NCI-H82 treated with DMSO at 0.1 percent for 48 hours (cell line): ENCODE measurements at regions not wholly inside any gene's neighbourhood (a gene's known extent, or its start where the extent isn't known, plus 50 kb on each side); places are given as distances from the start of the nearest gene placed in this dataset.

Experiments used
- DNase-seq: peaks from one replicate; lab custom pipeline; 2025; ENCODE audit not compliant: unreplicated experiment; lab: John Stamatoyannopoulos, UW

DNA sequence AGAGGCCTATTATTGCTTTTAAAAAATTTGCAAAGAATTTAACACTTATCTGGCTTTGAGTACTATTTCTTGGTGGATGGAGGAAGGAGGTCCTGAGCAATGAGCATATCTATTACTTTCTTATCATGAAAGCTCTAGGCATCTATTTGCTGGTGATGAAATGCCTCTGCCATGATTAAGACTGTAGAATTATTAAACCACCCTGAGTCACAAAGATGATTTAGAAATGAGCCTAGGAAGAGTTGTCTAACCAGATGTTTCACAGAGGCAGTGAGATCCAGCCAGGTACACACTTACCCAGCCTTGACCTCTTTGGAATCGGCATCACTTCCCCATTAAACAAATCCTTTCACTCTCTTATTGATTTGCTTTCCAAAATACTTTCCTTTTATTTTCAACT, 304.4 kb upstream of the KIF2A start:
- DNase-seq = no peak

DNA sequence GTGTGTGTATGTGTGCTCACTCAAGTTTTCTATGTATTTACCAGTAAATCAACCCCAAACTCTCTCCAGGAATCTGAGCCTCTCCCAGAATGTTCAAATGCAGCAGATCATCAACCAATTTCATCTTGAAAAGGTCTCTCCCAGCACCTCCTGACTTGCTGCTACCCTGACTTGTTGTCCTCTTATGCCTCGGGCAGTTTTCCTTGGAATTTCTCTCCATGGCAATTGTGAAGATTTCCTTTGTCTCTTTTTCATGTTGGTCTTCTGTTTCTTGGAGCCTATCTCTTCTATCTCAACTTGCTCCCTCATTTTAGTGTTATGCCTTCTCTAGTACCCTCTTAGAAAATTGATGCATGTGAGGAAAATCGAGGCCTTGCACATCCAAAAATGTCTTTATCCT, 303.6 kb upstream of the KIF2A start:
- DNase-seq = no peak

DNA sequence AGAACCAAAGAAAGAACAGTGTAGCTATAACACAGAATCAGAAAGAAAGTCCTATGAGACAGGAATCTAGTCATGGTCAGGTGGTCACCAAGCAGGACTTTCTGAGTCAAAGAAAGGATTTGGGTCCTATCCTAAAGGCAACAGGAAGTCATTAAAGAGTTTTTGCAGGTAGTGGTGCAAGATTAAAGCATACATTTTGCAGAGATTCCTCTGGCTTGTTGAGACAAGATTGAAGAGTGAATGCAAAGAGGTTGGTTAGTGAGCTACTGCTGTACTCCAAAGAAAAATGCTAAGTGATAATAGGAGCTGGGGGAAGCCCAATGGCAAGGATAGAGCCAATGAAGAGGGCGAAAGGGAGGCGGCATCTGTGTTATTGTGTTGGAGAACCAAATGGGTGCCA, 300.5 kb upstream of the KIF2A start:
- no peak for DNase-seq

DNA sequence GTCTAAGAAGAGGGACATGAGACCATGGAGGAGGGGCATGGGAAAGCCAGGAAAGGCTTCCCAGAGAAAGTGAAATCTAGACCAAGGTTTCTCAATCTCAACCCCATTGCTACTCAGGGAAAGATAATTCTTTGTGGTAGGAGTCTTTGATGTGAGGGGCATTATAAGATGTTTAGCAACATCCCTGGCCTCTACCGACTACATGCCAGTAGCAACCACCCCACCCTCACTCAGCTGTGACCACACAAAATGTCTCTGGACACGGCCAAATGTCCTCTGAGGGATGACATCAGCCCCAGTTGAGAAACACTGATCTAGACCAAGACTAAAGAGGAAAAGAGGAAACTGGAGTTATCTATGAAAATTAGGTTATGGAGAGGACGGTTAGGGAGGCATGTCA, 298.5 kb upstream of the KIF2A start:
- DNase-seq = no peak

DNA sequence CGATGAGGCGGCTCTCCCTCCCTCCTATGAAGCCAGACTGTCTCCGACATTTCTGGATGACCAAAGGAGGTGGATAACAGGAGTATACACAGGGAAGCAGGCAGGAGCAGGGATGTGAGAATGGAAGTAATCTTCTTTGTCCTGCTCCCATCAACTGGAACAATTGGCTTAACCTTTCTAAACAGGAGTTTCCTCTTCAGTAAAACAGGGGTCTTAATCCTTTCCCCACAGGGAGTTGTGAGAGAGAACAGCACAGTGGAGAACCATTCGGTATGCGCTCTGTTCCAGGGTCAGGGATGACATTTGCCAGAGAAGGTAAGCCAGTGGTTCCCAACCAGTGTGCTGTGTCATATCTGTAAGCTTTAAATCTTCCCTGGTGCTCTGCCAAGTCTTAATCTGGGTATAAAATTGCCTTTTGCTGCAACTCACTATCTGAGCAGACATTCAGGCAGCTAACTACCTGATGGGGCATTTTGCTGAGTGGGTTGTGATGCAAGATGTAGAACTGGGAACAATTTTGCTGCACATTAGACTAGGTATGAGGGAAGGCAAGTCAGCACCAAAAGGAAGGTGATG, 294.8 kb upstream of the KIF2A start:
- DNase-seq = peak; percentile 2

DNA sequence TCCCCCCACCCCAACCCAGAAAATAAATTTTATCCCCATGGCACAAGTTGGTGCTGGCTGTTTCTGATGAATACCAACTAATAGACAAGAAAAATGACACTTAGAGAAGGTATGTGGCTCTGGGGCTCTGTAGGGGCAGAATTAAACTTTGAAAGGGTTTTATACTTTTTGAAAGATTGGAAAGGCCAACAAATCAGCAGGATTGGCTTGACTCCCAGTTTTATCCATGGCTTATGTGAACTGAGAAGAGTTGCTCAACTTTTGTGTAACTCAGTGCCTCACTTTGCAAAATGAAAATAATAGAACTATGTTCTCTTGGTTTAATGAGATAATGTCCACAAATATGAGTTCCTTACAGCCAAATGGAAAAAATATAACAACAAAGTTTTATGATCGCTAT, 288.9 kb upstream of the KIF2A start:
- no peak for DNase-seq

DNA sequence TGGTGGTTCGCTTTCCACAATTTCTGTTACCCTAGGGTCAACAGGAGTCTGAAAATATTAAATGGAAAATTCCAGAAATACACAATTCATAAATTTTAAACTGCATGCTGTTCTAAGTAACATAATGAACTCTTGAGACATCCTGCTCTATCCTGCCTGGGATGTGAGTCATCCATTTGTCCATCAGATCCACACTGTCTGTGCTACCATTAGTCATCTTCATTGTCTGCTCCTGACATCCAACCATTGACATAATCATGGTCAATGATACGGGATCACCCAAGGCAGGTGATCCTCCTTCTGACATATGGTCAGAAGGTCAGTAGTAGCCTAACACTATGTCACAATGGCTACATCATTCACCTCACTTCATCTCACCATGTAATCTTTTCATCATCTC, 276.7 kb upstream of the KIF2A start:
- no peak for DNase-seq

DNA sequence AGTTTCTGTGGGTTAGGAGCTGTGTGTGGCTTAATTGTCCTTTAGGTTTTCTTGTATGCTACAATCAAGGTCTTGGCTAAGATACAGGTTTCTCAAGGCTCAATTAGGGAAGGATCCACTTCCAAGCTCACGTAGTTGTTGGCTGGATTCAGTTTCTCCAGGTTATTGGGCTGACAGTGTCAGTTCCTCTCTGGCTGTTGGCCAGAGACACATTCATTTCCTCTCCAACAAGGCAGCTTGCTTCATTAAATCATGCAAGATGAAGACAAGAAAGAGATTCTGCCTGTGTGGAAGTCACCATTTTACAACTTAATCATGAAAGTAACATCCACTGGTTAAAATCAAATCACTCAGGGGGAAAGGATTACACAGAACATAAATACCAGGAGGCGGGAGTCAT, 275.7 kb upstream of the KIF2A start:
- DNase-seq = no peak

DNA sequence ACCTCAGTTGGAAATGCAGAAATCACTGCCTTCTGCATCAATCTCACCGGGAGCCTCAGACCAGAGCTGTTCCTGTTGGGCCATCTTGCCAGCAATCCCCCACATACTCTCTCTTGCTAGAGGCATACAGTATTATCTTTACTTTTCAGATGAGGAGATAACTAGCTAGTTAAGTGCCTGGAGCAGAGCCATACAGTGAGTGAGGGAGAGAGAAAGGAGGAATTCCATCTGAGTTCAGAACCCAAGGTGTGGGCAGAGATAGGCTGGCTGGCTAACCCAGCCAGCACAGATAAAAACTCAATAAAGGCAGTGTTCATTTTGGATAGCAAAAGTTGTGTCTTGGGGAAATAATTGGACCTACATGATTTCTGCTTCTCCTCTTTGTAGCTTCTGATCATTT, 268.0 kb upstream of the KIF2A start:
- no peak for DNase-seq

DNA sequence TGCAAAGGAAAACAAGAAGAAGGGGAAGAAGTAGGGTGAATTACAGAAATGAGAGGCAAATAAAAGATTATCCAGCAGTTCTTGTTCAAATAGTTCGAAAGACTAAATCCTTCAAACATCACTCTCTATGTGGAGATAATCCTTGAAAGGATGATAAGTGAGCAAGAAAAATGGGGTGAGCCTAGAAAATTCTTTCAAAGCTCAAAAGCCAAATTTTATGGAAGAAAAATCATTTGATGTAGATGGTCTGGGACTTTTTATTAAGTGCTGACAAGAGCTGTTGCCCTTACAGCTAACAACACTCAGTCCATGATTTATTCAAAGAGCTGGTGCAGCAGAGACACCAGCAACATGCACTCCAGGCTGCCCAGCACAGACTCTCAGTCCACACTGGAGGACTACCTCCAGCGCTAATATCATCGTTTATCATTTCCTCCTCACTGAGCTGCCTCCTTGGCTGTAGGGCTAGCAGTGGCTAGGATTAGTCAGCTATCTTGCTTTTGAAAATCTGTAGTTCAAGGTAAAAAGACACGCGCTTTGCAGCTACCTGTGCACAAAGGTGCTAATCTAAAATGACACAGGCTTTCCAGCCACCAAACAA, 264.8 kb upstream of the KIF2A start:
- DNase-seq = no peak

DNA sequence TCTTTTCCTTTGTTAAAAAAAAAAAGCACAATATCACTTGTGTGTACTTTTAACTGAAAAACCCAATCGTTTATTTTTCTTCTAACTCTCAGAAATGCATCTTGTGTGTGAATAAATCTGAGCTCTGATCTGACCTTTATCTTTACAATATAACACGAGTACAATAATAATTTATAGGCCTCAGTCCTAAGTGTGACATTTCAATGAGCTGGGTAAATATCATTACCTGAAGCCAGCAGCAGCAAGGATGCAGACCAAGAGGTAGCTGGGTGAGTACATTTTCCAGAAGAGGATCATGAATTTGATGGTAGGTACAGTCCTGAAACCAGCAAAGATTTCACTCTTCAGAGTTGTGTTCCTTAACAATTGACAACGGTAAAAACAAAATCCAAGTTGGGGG, 264.0 kb upstream of the KIF2A start:
- DNase-seq = no peak

DNA sequence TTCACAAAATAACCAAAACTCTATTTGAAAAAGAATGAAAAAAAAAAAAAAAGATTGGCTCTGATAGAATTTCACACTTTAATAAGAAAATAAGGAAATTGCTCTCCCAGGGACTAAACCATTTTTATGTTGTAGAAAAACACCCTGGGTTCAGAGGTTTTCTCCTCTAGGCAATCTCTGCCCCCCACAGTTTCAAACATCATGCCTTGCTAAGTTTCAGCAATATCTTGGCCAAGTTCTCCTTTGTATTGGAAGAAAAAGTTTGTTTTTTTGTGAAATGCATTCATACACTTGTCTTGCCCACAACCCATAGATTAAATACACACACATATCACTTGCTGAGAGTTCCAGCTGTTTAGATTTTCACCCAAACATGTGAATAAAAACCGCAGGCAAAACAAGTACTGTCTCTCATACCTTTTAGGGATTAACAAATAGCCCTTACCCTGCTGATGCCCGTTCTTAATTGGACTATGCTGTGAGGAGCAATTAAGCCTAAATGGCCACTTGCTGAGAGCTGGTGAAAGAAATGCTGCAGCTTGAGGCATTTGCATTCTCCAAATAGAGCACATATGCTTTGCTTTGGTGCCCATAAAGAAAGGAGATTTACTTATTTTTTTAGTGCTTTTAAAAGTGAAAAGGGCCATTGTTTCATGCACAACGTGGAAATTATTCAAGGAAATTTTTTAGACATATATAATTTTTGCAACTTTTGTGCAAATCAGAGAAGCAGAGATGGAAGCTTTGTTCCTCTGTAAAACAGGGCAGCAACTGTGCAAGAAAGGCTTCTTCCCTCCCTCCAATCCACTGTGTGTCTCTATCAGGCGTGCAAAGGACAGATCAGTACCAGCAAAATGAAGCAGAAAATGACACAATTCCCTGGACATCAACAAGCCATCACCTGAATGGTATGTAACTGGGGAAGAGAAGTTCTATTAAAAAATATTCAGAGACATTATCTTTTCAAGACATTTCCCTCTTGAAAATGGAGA, 262.4 kb upstream of the KIF2A start:
- DNase-seq = peak; percentile 0

DNA sequence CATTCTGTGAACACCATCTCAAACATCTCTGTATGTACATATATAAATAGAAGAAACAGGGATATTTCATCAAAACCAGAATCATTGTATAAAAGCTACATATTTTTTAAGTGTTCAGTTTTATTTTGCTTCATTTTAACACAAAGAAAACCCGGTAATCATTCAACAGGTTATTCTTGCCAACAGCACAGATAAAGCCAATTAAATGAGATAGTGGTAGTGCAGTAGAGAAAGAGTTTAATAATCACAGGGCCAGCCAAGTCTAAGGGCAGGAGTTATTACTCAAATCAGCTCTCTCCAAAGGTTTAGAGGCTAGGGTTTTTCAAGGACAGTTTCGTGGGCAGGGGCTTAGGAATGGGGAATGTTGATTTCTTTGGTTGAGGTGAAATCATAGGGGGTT, 261.0 kb upstream of the KIF2A start:
- DNase-seq = no peak

DNA sequence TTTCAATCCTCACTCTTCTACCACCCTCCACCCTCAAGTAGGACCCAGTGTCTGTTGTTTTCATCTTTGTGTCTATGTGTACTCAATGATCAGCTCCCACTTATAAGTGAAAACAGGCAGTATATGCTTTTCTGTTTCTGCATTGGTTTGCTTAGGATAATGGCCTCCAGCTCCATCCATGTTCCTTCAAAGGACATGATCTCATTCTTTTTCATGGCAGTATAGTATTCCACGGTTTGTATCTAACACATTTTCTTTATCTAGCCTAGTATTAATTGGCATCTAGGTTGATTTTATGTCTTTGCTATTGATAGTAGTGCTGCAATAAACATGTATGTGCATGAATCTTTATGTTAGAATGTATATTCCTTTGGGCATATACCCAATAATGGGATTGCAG, 259.8 kb upstream of the KIF2A start:
- no peak for DNase-seq

DNA sequence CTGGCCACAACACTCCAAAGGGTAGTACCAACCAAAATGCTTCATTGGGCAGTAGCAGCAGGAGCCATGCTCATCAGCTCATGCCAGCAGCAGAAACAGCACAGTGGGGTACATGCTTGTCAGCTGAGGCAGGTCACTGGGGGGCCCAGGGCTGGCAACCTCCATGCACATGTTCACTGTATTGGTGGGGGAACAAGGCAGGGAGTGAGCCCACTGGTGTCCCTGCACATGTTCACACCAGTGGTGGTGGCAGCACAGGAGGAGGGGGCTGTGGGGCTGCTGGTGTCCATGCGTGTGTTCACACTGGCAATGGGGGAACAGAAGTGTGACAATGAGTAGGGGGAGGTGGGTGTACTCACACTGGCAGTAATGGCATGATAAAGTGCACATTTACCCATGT, 254.3 kb upstream of the KIF2A start:
- no peak for DNase-seq

DNA sequence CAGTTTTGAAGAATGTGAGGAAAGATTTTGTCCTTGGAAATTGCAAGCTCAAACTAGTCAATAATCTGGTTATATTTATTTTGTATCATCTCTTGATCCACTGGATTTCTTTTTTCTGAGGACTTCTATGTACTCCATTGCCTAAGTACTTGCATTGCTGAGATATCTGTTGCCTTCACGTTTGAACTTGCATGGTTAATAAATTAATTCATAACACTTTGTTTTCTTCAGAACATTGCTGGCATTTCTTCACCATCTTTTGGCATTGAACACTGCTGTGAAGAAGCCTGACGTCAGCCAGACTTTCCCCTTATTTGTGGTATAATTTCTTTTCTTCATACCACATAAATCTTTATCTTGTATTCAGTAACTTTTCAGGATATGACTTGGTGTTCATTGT, 246.0 kb upstream of the KIF2A start:
- DNase-seq = no peak

DNA sequence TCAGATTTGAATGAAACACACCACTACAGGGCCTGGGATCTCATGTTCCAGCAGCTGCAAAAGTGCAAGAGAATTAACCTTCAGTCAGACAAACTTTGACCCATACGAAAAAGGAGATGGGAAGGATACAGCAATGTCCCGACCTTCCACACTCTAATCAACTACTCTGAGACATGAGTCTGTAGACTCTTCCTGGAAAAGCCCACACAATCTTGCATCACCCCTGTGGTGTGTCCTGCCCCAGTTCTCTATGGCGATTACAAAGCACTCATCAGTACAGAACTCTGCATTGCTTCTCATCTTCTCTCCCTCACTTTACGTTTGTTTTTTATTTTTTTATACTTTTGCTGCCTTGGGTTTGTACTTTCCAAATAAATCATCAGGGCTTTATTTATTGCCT, 241.0 kb upstream of the KIF2A start:
- DNase-seq = no peak

DNA sequence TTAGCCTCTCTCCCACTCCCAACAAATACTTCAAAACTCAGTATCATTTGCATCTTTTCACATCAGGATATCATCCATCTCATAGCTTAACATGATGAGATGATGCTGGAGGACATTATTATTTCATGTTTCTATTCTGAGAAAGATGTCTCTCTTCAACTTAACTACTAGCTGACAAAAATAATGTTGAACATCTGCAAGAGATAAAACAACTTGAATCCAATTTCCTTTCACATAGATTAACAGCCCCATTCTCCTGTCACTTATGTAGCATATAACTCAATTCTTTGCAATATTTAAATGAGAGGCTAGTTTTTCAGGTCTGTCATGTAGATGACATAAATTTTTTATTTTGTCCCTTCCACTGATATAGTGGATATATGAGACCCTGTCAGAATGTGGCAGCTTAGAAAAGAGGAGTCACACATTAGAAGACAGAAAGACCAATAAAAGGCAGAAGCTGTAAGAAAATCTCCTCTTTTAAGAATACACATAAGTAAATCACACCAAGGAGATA, 239.2 kb upstream of the KIF2A start:
- no peak for DNase-seq

DNA sequence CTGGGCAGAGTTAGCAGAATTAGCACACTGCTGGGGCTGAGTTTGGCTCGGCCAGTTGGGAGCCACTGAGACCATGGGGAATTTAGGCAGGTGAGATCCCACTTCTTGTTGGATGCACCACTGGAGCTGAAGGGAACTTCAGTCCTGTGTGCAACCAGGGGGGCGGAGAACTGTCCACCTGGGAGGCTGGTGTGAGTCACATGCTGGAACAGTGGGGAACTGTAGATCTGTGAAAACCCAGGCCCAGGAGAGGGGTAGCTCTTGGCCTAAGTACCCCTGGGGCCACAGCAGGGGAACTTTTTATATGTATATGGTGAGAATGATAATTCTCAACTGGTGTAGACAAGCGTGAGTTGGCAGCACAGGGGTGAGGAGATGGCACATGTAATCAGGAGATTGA, 237.5 kb upstream of the KIF2A start:
- no peak for DNase-seq

DNA sequence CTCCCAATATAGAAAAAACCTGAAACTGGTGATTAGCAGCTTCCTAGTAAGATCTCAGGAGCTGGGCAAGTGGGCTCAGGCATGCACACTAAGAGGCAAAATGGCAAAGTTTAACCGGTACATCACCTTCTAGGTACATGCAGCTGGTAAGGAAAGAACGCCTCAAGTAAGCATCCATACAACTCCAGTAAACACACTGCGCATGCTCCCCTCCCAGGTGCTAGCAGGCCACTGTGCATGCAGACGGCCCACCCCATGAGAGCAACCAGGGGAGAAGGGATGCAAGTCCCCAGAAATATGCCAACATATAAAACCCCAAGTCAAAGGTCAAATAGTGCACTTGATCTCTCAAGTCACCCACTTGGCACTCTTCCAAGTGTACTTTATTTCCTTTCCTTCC, 228.6 kb upstream of the KIF2A start:
- DNase-seq = no peak

DNA sequence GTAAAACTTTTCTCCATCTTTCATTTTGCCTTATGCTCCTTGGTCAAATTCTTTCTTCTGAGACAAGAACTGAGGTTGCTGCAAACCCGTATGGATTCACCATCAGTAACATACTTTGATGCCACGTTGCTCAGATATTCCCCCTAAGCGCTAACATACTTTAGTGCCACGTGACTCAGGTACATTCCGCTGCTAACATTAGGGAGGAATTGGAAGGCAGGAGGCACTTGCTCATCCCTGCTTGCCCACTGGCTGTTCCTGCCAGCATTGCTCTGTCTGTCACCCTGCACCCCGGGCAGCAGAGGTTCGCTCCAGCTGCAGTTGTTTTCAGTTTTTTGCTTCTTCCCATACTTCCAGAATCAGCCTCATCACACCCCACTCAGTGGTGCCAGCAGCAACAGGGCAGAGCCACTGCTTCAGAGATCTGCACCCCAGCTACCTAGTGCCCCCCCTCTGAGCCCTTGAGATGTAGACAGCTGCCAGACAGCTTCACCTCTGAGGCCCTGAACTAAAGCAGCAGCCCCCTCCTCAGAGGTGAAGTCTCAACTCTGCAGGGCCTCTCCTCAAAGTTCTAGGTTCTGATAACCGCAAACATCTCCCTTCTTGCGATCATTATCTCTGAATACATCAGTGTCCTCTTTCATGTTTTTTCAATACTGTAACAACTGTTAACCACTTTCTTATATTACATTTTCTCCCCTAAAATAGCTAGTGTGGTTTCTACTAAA, 228.0 kb upstream of the KIF2A start:
- DNase-seq = no peak
